Neural cell (in vitro differentiated cells): ENCODE measurements at regions not wholly inside any gene's neighbourhood (a gene's known extent, or its start where the extent isn't known, plus 50 kb on each side); places are given as distances from the start of the nearest gene placed in this dataset.

Experiments used
- H2AFZ ChIP-seq: fragments of 200-600, 300-800 bp; sonication (generic), shearing (Covaris generic); 2 replicates; pipeline ENCODE4 v1.6.0; 2014; ENCODE audit warnings: low read depth, mild to moderate bottlenecking, antibody characterized with exemption, low read length, moderate library complexity
- H3F3A ChIP-seq: fragments of 200-600 bp; shearing (Covaris generic); 2 replicates; pipeline ENCODE4 v1.6.1; 2016; ENCODE audit warnings: mild to moderate bottlenecking, moderate library complexity, mixed read lengths, antibody characterized with exemption, low read length; ENCODE audit not compliant: insufficient read depth, poor library complexity, severe bottlenecking
- H3K27ac ChIP-seq: fragments of 200-600, 300-800 bp; sonication (generic), shearing (Covaris generic); 2 replicates; pipeline ENCODE4 v1.5.1; 2014; ENCODE audit warnings: mild to moderate bottlenecking, low read length, moderate library complexity
- H3K27me3 ChIP-seq: fragments of 300-800, 200-600 bp; sonication (generic), shearing (Covaris generic); 2 replicates; pipeline ENCODE4 v1.6.0; 2014; ENCODE audit warnings: mild to moderate bottlenecking, low read depth, low read length, moderate library complexity; ENCODE audit not compliant: insufficient read depth
- H3K36me3 ChIP-seq: fragments of 300-800, 200-600 bp; sonication (generic), shearing (Covaris generic); 2 replicates; pipeline ENCODE4 v1.5.1; 2014; ENCODE audit warnings: mild to moderate bottlenecking, antibody characterized with exemption, low read length, moderate library complexity; ENCODE audit not compliant: insufficient read depth
- H3K4me2 ChIP-seq: fragments of 300-800, 200-600 bp; sonication (generic), shearing (Covaris generic); 2 replicates; pipeline ENCODE4 v1.6.0; 2014; ENCODE audit warnings: mild to moderate bottlenecking, low read length
- H3K4me3 ChIP-seq: fragments of 300-800, 200-600 bp; sonication (generic), shearing (Covaris generic); 2 replicates; pipeline ENCODE4 v1.5.1; 2014; ENCODE audit warnings: mild to moderate bottlenecking, low read length, moderate library complexity
- H3K79me2 ChIP-seq: fragments of 200-600 bp; shearing (Covaris generic); replicated peaks from 2 replicates; pipeline ENCODE4 v1.6.0; 2014; ENCODE audit warnings: mild to moderate bottlenecking, low read length, moderate library complexity; ENCODE audit not compliant: insufficient read depth
- H3K9ac ChIP-seq: fragments of 300-800, 200-600 bp; sonication (generic), shearing (Covaris generic); 2 replicates; pipeline ENCODE4 v1.6.1; 2016; ENCODE audit warnings: mild to moderate bottlenecking, low read length, mixed read lengths
- H3K9me2 ChIP-seq: fragments of 200-600 bp; shearing (Covaris generic); 2 replicates; pipeline ENCODE4 v1.6.1; 2016; ENCODE audit warnings: mild to moderate bottlenecking, low read length, mixed read lengths; ENCODE audit not compliant: insufficient read depth
- H3K9me3 ChIP-seq: fragments of 200-600, 300-800 bp; sonication (generic), shearing (Covaris generic); 2 replicates; pipeline ENCODE4 v1.6.1; 2016; ENCODE audit warnings: mild to moderate bottlenecking, mixed run types, low read length, moderate library complexity, mixed read lengths
- H4K20me1 ChIP-seq: fragments of 200-600 bp; shearing (Covaris generic); 2 replicates; pipeline ENCODE4 v1.6.1; 2016; ENCODE audit warnings: mild to moderate bottlenecking, mixed run types; ENCODE audit not compliant: insufficient read depth
- EP300 ChIP-seq: fragments of 450-650 bp; conservative IDR thresholded peaks from 2 replicates; pipeline ENCODE4 v1.6.1; 2014; ENCODE audit warnings: antibody characterized with exemption, mild to moderate bottlenecking, moderate library complexity; ENCODE audit not compliant: poor library complexity, severe bottlenecking
- EZH2 ChIP-seq: fragments of 200-600, 300-800 bp; shearing (Covaris generic), sonication (generic); IDR thresholded peaks from 2 replicates; pipeline ENCODE4 v1.6.1; 2014; ENCODE audit warnings: antibody characterized with exemption, low read length, borderline replicate concordance, mild to moderate bottlenecking; ENCODE audit not compliant: insufficient read depth, poor library complexity, severe bottlenecking
- MXI1 ChIP-seq: fragments of 450-650 bp; conservative IDR thresholded peaks from 2 replicates; pipeline ENCODE4 v1.6.1; 2014; ENCODE audit warnings: antibody characterized with exemption, mild to moderate bottlenecking; ENCODE audit not compliant: poor library complexity, severe bottlenecking
- POLR2AphosphoS5 ChIP-seq: IDR thresholded peaks from 2 replicates; pipeline ENCODE4 v1.6.1; 2012
- RAD21 ChIP-seq: fragments of 450-650 bp; conservative IDR thresholded peaks from 2 replicates; pipeline ENCODE4 v1.6.1; 2014; ENCODE audit warnings: antibody characterized with exemption, mild to moderate bottlenecking, moderate library complexity
- SMC3 ChIP-seq: fragments of 450-650 bp; conservative IDR thresholded peaks from 2 replicates; pipeline ENCODE4 v1.6.1; 2014; ENCODE audit warnings: antibody characterized with exemption, mild to moderate bottlenecking, moderate library complexity; ENCODE audit not compliant: poor library complexity
- TAF1 ChIP-seq: IDR thresholded peaks from 2 replicates; pipeline ENCODE4 v1.6.1; 2012; ENCODE audit warnings: low read depth
- TF ChIP-seq, protein P1 (sequence below): fragments of 450-650 bp; IDR thresholded peaks from 2 replicates; pipeline ENCODE4 v1.5.1; 2014; ENCODE audit warnings: antibody characterized with exemption, mild to moderate bottlenecking, moderate library complexity; ENCODE audit not compliant: poor library complexity, severe bottlenecking
- TF ChIP-seq, protein P2 (sequence below): IDR thresholded peaks from 2 replicates; pipeline ENCODE4 v1.6.1; 2012; ENCODE audit warnings: borderline replicate concordance

DNA sequence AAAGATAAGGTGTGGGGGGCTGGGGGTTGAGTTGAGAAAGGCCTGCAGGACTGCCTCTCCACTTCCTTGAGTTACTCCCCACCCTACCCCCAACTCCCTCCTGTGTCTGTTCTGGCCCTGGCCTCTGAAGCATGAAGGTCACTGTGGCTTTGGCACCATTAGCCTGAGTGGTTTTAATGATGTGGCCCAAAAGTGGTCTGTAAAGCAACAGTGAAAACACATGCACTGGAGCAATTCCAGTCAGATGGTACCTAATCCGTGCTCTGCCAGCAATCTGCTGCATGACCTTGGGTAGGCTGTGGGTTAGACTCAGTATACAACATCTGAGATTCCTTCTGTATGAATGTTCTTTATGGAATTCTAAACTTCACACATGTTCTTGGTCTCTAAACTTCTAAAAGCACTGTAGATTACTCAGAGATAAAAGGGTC lies 86.5 kb upstream of the ATP1A1 start:
- Histone ChIP-seq H3K9ac (no peak overlapping the region), H4K20me1 (no peaks in the 10 kb centered on the region), H3F3A (no peaks in the 10 kb centered on the region), H3K27ac (no peak overlapping the region), H3K36me3 (no peaks in the 10 kb centered on the region), H2AFZ (no peak overlapping the region), H3K9me3 (no peaks in the 10 kb centered on the region), H3K79me2 (no peaks in the 10 kb centered on the region), H3K4me3 (no peak overlapping the region), H3K27me3 (no peaks in the 10 kb centered on the region), H3K9me2 (no peaks in the 10 kb centered on the region), H3K4me2 (no peak overlapping the region)
- TF ChIP-seq, protein P1, sequence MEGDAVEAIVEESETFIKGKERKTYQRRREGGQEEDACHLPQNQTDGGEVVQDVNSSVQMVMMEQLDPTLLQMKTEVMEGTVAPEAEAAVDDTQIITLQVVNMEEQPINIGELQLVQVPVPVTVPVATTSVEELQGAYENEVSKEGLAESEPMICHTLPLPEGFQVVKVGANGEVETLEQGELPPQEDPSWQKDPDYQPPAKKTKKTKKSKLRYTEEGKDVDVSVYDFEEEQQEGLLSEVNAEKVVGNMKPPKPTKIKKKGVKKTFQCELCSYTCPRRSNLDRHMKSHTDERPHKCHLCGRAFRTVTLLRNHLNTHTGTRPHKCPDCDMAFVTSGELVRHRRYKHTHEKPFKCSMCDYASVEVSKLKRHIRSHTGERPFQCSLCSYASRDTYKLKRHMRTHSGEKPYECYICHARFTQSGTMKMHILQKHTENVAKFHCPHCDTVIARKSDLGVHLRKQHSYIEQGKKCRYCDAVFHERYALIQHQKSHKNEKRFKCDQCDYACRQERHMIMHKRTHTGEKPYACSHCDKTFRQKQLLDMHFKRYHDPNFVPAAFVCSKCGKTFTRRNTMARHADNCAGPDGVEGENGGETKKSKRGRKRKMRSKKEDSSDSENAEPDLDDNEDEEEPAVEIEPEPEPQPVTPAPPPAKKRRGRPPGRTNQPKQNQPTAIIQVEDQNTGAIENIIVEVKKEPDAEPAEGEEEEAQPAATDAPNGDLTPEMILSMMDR: no peak
- TF ChIP-seq, protein P2, sequence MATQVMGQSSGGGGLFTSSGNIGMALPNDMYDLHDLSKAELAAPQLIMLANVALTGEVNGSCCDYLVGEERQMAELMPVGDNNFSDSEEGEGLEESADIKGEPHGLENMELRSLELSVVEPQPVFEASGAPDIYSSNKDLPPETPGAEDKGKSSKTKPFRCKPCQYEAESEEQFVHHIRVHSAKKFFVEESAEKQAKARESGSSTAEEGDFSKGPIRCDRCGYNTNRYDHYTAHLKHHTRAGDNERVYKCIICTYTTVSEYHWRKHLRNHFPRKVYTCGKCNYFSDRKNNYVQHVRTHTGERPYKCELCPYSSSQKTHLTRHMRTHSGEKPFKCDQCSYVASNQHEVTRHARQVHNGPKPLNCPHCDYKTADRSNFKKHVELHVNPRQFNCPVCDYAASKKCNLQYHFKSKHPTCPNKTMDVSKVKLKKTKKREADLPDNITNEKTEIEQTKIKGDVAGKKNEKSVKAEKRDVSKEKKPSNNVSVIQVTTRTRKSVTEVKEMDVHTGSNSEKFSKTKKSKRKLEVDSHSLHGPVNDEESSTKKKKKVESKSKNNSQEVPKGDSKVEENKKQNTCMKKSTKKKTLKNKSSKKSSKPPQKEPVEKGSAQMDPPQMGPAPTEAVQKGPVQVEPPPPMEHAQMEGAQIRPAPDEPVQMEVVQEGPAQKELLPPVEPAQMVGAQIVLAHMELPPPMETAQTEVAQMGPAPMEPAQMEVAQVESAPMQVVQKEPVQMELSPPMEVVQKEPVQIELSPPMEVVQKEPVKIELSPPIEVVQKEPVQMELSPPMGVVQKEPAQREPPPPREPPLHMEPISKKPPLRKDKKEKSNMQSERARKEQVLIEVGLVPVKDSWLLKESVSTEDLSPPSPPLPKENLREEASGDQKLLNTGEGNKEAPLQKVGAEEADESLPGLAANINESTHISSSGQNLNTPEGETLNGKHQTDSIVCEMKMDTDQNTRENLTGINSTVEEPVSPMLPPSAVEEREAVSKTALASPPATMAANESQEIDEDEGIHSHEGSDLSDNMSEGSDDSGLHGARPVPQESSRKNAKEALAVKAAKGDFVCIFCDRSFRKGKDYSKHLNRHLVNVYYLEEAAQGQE: no peak

DNA sequence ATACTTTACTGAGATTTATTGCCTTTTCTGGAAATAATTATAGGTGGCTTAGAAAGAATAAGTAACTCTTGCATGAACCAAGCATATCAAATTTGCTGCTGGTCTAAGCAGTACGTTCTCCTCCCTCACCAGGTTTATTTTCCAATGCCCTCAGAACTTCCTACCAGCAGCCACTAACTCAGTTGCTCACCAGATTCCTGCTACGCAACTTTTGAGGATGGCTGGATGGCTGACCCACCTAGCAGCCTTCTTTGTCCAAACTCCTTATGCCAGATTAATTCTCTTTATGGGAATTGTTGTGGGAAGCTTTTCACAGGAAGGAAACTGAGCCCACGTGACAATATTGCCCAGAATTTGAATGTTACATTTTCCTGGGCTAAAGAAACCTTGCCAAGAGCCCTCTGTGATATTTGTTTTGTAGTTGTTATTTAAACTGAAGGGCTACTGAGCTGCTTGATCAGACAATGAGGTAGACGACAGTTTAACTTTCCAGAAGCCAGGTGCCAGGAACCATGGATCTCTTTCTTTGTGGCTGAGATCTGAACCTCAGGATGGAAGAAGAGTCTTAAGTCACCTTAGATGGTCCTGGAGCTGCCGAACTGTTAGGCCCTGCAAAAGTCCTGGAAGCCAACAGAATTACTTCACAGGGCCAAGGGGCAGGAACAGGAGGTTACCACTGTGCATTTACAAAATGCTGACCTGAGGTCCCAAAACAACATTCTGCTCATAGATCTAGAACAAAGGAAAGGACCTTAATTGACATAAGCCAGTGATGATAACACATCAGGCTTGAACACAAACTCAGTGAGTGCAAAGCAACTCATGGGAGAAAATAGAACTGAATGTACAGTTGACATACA lies 85.5 kb upstream of the ATP1A1 start:
- TF ChIP-seq SMC3 (no peak), RAD21 (no peak), MXI1 (no peak), EZH2 (no peak), EP300 (no peak), POLR2AphosphoS5 (no peak), TAF1 (no peak)
- TF ChIP-seq, protein P2: no peak
- TF ChIP-seq, protein P1: no peak
- no peaks in the 10 kb centered on the region for H3K79me2 ChIP-seq
- H2AFZ ChIP-seq: no peak overlapping the region
- no peak overlapping the region for H3K27ac ChIP-seq
- no peaks in the 10 kb centered on the region for H3F3A ChIP-seq
- no peak overlapping the region for H3K9ac ChIP-seq
- H3K4me3 ChIP-seq: no peak overlapping the region
- no peak overlapping the region for H3K4me2 ChIP-seq
- no peaks in the 10 kb centered on the region for H4K20me1 ChIP-seq
- no peaks in the 10 kb centered on the region for H3K9me3 ChIP-seq
- no peaks in the 10 kb centered on the region for H3K27me3 ChIP-seq
- no peaks in the 10 kb centered on the region for H3K36me3 ChIP-seq
- no peaks in the 10 kb centered on the region for H3K9me2 ChIP-seq
